ENCODE measurements at regions not wholly inside any gene's neighbourhood (a gene's known extent, or its start where the extent isn't known, plus 50 kb on each side); places are given as distances from the start of the nearest gene placed in this dataset.

DNA sequence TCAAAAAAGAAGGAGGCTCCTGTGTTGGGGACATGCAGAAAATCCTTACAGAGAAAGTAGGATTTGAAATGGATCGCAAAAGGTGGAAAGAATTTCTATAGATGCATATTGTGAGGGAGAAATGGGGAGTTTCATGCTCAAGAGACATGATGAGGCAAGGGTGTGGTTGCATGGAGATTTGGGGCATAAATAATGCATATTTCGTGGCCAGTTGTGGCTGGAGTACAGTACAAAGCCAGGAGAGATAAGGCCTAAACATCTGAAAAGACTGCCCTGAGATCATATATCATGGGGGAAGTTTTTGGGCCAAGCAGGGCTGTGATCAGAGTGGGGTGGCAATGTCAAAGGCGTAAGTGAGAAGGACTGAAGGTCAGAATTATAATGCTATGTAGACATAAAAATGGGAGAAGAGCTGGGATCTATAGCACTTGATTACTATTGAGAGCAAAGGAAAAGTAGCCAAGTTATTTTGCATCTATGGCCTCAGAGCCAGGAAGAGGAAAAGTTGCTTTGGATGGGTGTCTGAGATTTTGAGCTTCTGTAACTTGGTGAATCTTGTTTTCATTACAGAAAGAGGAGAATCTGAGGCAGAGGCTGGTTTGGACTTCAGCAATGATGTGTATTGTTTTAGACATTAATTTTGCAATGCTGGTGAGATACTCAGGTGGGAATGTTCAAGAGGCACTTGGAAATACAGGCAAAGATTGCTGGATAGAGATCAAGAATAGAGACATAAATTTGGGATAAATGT lies 166.6 kb downstream of the INHBA start:
- DNase-seq (ENCODE audit: low spot score) = no peak

DNA sequence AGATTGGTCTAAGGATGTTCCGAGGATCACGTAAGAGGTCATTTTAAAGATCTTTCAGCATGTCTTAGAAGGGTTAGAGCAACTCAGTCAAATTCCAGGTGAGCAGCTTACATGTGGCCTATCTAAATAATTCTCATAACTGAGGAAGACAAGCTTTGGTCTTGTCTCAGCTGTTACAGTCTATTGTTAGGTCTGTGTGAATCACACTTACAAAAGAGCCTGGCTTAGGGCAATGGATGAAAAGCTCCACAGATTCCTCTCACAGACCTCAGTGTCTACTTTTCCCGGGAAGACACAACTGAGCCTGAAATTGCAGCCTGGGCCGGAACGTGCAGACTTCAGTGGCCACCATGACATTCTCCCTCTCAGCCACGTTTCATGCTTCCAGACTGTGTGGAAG lies 173.1 kb downstream of the INHBA start:
- no peak for DNase-seq (ENCODE audit: low spot score)

DNA sequence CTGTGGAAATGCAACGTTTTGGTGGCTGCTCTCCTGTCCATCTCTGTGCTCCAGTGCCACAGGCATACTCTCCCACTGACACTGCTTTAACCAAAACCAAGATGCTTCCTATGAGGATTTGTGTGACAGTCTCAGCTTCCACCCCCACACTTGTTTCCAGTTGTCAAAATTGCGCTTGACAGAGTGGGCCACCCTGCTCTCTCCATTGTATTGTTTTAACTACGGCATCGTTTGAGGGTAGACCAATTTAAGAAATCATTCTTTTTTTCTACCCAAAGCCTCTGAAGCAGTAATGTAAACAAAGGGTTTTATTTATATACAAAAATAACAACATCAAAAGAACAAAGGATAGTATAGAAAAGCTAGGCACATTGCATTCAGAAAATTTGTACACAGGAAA lies 178.0 kb downstream of the INHBA start:
- no peak for DNase-seq (ENCODE audit: low spot score)

DNA sequence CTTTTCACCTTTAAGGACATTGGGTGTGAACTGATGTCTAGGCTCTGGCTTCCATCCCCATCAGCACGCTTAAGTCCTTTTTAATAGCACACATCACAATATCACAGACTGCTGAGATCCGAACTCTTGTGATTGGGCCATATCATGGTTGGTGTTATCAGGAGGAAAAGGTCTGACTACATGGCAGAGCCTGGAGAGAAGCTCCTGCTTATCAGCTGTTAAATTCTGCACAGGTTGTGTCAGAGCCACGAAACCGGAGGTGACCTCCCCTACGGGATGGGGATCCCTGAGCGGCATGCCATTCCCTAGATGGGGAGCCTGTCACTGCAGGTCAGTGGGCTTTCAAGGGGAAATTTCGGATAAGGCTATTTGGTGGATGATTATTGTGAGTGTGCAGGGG lies 182.4 kb downstream of the INHBA start:
- DNase-seq (ENCODE audit: low spot score) = no peak

DNA sequence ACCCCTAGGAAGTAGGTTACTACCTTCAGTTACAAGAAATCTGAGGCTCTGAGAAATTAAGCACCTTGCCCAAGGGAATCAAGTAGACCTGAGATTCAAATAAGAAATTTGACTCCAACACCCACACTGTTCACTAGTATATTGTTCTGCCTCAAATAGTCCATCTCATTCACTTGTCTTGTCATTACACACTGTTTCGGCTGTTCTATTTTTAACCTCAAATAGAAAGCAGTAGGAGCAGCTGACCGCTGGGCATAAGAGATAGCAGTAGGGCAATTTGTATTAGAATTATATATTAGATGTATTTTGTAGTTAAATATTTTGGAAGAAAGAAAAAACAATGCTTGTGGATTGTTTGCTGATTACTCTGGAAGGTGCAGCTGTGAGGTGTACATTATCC lies 185.1 kb downstream of the INHBA start:
- no peak for DNase-seq (ENCODE audit: low spot score)

DNA sequence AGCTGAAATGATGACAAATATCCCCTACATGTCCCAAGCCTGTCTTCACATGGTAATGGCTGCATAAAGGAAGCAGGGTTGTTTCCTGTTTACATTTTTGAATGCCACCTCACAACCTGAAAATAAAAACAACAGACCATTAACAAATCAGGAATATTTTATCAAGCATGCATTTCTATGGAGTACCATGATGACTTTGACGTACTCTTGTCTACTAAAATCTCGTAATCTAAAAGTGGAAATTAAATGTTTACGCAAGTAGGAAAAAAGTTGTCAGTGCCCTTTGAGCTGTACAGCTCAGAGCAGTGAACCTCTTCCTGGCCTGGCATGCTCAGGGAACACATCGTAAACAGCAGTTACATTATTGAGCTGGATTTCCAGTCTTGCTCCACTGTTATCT lies 194.1 kb downstream of the INHBA start:
- DNase-seq (ENCODE audit: low spot score) = no peak

DNA sequence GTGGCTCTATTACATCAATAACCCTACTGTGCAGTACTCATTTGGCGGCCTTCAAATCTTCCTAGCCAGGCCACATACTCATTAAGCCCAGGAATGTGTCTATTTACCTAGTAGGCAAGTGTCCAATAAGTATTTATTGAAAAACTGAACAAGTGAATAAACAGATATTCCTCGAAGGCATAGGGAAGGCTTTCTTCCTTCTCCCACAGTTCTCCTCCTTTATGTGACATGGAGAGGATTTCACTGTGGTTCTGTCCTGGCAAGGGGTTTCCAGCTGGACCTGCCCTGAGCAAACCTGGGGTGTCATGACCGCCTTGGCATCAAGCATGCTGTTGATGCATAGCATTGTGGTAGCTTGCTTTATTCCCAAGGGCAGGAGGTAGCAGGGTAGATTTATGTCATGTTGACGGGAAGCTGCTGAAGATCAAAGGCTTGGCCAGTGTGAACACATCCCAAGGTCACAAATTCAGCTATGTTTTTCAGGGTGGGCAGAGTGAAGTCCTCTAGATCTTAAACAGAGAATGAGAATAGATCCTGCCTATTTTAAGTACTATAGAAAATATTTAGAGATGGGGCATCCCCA lies 195.1 kb downstream of the INHBA start:
- DNase-seq (ENCODE audit: low spot score) = no peak

DNA sequence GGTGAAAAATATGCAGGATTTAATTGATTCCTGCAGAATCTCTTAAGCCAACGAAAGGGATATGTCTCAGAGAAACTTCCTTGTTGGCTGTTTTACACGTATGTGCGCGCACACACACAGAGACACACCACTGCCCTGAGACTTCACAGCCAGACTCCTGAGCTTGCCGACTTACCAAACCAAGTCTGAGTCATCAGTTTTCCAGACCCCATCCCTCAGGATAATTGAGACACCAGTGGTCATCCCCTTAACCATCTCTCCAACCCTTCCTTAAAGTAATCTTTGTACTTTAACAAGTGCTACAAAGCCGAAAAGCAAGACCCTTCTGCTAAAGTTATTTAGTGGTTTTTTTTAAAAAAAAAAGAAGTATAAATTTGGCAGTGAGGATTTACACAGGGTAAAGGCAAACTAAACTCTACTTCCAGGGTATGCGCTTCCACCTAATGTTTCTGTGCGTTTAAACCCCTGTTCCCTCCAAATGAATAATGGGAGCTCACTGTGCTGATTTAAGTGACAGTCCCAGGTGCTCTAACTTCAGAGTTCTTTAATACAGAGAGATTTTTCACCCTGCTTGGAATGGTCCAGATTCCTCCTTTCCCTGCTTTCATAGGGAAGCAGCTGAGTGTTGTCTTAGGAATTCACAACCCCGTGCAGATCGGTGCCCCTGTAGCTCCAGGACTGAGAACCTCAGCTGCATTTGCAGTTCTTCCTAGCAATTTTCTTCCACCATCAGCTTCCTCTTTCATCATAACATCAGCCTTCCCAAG lies 198.5 kb downstream of the INHBA start:
- DNase-seq (ENCODE audit: low spot score) = no peak

DNA sequence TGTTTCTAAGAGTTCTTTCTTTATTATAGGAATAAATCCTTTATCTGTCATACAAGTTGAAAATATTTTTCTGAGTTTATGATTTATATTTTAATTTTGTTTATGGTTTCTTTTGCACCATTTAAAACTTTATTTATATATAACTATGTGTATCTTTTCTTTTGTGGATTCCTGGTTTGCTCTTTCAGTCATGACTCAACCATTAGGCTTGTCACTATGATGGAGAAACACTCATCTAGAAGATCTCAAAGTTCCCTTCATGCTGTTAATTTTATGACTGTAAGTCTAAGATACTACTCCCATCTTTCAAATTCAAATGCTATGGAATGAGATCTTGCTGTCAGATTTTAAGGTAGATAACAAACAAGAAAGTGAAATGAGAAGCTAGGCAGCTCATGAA lies 199.5 kb downstream of the INHBA start:
- no peak for DNase-seq (ENCODE audit: low spot score)

DNA sequence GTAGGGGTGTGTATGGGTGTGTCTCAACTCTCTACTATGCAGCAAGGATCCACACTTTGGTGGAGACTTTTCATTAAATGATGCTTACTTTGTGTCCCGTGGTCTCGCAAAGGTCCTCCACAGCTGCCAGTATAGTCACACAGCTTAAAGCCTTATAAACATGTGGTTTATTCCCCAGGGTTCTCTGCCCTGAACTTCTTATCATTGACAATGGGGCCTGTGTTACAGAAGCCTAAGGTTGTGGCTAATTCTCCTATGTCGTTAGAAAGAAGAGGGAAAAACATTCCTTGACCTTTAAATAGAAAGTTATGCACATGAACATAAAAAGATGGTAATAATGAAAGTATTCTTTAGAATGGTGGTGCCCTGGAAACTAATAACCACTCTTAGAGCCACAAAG lies 201.4 kb downstream of the INHBA start:
- no peak for DNase-seq (ENCODE audit: low spot score)

DNA sequence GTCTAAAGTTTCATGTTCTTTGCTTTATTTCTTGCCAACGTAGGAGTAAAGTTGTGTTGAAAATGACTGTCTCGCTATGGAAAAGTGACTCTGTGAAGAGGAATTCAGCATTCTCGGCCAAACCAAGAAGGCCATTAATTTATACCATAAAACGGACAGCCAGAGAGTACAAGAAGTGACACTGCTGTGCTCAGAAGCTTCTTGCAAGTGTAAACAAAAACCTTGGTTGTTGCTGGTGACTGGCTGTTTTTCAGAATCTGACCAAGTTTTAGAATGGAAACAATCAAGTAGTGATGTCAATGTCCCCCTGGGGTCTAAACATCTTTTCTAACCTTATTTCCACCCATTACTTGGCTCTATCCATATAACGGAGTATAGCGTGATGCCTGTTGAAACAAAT lies 201.9 kb downstream of the INHBA start:
- DNase-seq (ENCODE audit: low spot score) = no peak

DNA sequence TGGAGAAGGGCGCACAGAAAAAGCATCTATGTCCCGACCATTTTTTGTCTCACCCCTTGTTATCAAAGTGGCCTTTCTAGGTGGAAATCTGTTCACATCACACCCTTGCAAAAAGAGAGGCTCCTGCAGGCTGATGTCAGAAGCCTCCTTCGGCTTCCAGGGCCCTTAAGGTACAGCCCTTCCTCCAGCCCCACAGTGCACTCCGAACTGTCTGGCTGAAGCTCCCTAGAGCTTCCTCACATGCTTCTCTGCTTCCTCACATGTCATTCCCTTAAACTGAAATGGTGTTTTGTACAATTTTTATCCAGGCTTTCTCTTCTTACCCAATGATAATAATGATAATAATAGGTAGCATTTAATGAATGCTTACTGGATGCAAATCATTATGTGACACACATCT lies 210.3 kb downstream of the INHBA start:
- DNase-seq (ENCODE audit: low spot score) = no peak

DNA sequence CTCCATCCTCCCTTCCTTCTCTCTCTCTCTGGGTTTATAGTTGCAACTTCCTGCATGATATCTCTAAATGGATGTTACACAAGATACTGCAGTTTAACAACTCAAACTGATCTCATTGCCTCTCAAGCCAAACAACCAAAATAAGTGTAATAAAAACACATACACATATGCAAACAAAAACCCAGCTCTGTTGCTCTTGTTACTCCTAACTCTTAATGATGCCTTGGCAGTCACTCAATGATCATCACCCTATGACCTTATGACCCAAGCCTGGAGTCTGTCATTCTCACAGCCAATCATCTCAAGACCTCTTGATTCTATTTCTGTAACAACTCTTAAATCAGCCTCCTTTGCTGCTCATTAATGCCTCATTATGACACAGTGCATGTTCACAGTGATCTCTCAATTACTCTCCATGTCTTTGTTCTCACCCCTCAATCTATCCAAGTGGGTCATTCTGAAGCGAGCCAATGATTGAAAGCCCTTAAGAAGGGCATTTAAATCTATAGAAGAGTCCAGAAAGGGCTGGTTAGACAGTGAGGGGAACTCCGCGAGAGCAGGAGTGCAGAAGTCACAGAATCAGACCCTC lies 210.9 kb downstream of the INHBA start:
- no peak for DNase-seq (ENCODE audit: low spot score)

DNA sequence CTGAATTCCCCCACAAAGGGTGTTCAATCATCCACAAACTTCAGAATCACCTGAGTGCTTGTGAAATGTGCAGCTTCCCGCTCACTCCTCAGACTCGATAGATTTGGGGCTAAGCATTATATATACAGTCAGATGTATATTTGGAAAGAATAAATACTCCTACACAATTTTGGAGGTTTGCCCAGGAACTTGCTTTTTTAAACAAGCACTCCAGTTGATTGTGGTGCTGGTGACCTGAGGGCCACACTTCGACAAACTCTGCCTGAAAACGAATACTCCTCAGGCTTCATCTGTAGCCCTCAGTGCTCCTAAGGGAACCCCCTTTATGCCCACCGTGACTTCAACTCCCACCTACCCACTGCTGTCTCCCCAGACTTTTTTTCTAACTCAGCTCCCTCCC lies 211.6 kb downstream of the INHBA start:
- no peak for DNase-seq (ENCODE audit: low spot score)

DNA sequence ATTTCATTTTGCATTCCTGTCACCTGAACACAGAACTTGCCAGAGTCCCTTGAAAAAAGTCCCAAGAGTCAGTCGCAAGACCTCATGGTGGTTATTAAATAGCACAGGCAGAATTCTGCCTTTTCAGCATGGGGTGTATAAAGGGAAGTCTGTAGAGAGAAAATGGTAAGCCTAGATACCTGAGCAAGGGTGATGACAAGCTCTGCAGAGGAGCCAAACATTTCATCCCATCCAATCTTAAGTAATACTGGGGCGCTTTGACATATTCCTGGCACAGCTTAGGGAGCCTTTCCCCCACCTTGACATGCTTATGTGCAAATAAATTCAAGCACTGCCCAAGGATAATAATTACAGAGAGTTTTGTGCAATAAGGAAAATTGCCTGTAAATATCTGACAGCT lies 213.0 kb downstream of the INHBA start:
- DNase-seq (ENCODE audit: low spot score) = no peak

DNA sequence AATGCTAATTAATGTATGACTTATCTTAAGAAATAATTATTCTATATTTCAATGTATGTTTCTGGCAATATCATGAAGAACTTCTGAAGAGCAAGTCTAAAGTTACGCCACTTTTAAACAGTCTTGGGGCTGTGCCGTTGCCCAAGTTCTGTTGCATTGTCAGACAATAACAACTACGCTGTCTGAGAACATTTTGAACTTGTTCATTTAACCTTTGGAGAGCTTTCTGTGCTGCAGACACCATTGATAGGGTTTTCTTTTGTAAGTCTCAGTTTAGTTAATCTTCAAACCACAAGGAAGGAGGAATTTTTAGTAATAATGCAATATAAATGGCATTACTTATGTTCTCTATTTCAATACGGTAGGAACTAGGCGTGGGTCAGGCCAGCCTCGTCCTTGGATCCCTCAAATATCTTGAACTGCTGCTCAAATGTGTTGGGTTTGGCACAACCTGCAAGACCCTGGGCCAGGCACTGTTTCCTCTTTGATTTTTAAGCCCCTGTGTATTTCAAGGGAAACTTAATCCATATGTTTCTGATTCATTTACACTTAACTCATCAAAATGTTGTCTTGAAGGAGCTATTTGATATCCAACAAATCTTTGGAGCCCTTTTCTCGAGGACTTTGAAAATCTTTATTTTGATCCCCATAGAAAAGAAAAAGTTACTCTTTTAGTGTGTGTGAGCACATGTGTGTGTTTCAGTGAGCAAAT lies 215.5 kb downstream of the INHBA start:
- no peak for DNase-seq (ENCODE audit: low spot score)

DNA sequence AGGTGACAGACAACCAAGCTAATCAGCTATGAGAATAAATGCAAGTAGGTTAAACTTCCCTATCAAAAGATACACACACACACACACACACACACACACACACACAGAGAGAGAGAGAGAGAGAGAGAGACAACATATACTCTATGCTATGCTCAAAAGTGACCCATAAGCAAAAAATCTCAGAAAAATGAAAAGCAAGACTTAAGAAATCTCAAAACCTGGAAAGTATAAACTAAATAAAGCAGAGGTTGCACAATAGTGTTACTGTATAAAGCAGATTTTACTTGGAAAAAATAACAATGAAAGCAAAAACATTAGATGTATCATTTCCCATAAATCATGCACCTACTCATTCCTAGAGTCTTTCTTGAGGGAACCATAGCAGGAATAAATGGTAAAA lies 221.5 kb downstream of the INHBA start:
- no peak for DNase-seq (ENCODE audit: low spot score)

DNA sequence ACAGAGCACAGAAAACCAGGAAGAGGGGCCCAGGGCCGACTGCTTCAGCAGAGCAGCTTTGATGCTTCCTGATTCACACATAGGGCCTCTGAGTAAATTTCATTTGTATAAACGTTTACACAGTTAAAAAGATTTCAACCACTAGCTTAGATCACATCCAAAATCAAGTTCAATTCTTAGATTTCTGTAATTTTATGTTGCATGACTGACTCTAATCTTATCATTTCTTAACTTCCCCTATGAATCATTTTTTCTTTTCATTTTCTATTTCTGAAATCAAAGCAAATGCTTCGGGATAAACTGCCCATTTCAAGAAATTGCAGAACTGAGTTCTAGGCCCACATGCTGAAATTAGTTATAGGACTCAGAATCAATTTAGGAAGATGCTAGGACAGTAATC lies 224.7 kb downstream of the INHBA start:
- DNase-seq (ENCODE audit: low spot score) = no peak

DNA sequence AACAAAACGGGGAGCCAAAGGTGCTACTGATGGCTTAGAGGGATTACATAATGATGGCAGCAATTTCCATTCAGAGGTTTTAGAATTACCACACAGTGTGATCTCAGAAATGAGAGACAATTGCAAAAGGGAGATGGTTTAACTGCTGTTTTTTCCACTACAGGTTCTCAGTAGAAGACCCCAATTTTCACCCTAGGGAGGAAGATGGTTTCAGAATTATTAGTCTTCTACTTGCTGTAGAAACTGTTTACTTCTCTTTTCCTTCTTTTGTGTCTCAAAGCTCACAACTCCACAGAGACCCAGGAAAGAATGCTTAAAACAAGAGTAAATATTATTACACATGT lies 226.5 kb downstream of the INHBA start:
- no peak for DNase-seq (ENCODE audit: low spot score)

DNA sequence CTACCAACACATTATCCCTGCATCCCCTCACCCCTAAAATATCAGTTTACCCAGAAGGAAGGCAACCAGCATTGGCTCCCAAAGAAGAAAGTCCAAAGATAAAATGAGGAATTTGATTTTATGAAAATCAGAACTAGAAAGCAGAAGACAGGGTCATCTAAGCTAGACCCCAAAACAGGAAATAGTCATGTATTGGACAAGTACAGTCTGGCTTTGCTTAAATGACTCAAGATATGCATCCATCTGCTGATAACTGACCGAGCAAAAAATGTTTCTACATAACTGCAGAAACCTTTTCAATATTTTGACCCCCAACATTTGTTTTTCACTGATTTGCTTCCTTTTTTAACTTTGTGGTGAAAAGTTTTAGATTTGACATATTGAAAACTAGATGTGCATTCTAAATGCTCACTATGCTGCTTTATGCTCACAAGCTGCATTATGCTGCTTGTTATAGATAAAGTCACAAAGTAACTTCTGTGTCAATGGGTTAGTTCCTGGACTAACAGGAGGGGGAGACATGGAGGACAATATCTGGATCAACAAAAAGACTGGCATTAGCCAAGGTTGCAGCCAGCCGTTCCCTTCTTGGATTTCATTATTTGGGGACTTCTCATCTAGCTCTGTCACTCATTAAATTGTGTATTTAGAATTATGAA lies 227.0 kb downstream of the INHBA start:
- DNase-seq (ENCODE audit: low spot score) = no peak

DNA sequence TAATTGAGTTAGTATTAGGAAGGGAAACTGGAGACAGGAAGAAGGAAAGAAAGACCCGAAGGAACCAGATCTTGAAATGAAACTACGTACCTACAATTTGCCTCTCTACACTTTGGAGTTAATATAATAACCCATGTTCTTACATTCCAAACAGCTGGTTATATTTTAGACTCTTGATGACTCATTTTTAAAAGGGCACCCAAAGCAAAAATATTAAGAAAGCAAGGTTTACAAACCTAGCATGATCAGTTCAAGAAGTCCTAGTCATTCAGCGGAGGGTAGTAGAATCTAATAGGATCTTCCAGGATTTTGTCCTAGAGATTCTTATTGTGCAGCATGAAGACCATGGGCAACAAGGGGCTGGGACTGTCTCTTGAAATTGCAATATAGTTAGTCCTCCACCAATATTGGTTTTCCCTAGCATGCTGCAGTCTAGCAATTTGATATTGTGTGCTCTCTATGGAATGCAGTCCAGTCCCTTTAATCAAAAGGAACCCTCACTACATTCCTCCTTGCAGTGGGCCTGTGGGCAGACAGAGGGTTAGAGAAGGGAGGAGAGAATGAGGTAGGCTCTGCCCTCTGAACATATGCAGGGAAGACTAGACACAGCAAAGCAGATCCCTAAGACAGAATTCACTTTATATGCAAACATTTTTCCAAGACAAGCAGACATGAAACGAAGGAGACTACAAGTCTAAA lies 230.3 kb downstream of the INHBA start:
- DNase-seq (ENCODE audit: low spot score) = no peak

All from mucosa of gallbladder (tissue), 1 donor.